Astrocyte (in vitro differentiated cells and primary cell): ENCODE measurements at regions not wholly inside any gene's neighbourhood (a gene's known extent, or its start where the extent isn't known, plus 50 kb on each side); places are given as distances from the start of the nearest gene placed in this dataset.
A peak's percentile ranks its signal among the peaks of the same experiment; 100 is the strongest.

ENCODE experiments used
- DNase-seq: peaks from one replicate; pipeline ENCODE4 v3.0.0-alpha.2; 2010; ENCODE audit warnings: low read depth
- FAIRE-seq: peaks from 2 replicates; lab custom pipeline; 2011; peaks lifted over from hg19 to GRCh38; lab: Jason Lieb, UNC
- H2AFZ ChIP-seq: 2 replicates; pipeline ENCODE4 v1.6.0; 2012; ENCODE audit warnings: low read depth, low read length, inconsistent platforms
- H3K27ac ChIP-seq: 2 replicates; pipeline ENCODE4 v1.5.1; 2011; ENCODE audit warnings: low read depth, low read length, inconsistent platforms
- H3K27me3 ChIP-seq: 2 replicates; pipeline ENCODE4 v1.6.0; 2011; ENCODE audit warnings: low read length, inconsistent platforms; ENCODE audit not compliant: insufficient read depth
- H3K36me3 ChIP-seq: 2 replicates; pipeline ENCODE4 v1.5.1; 2011; ENCODE audit warnings: low read length, inconsistent platforms; ENCODE audit not compliant: insufficient read depth
- H3K4me1 ChIP-seq: 2 replicates; pipeline ENCODE4 v1.5.1; 2011; ENCODE audit warnings: low read length, inconsistent platforms; ENCODE audit not compliant: insufficient read depth
- H3K4me2 ChIP-seq: 2 replicates; pipeline ENCODE4 v1.6.0; 2012; ENCODE audit warnings: low read length, inconsistent platforms
- H3K4me3 ChIP-seq: 2 replicates; pipeline ENCODE4 v1.5.1; 2011; ENCODE audit warnings: low read depth, mild to moderate bottlenecking, low read length, inconsistent platforms; ENCODE audit not compliant: insufficient read depth
- H3K79me2 ChIP-seq: 2 replicates; pipeline ENCODE4 v1.6.0; 2012; ENCODE audit warnings: mild to moderate bottlenecking, low read length, inconsistent platforms; ENCODE audit not compliant: insufficient read depth
- H3K9ac ChIP-seq: 2 replicates; pipeline ENCODE4 v1.6.0; 2012; ENCODE audit warnings: mild to moderate bottlenecking, low read length, inconsistent platforms
- H3K9me3 ChIP-seq: 2 replicates; pipeline ENCODE4 v1.5.1; 2012; ENCODE audit warnings: low read depth, mild to moderate bottlenecking, low read length, inconsistent platforms; ENCODE audit not compliant: insufficient read depth
- H4K20me1 ChIP-seq: 2 replicates; pipeline ENCODE4 v1.6.0; 2012; ENCODE audit warnings: low read length, inconsistent platforms; ENCODE audit not compliant: insufficient read depth
- H3K27ac Mint-ChIP-seq: one replicate; pipeline ENCODE4 v1.8.0; 2021; ENCODE audit warnings: mild to moderate bottlenecking, mixed read lengths; ENCODE audit not compliant: unreplicated experiment
- H3K27me3 Mint-ChIP-seq: one replicate; pipeline ENCODE4 v1.8.0; 2021; ENCODE audit warnings: low read depth, mixed read lengths; ENCODE audit not compliant: unreplicated experiment
- H3K36me3 Mint-ChIP-seq: one replicate; pipeline ENCODE4 v1.8.0; 2021; ENCODE audit warnings: low read depth, mixed read lengths; ENCODE audit not compliant: unreplicated experiment
- H3K4me1 Mint-ChIP-seq: one replicate; pipeline ENCODE4 v1.8.0; 2021; ENCODE audit warnings: low read depth, mixed read lengths; ENCODE audit not compliant: unreplicated experiment
- H3K4me3 Mint-ChIP-seq: one replicate; pipeline ENCODE4 v1.8.0; 2021; ENCODE audit warnings: mild to moderate bottlenecking, moderate library complexity, mixed read lengths; ENCODE audit not compliant: unreplicated experiment
- H3K9me3 Mint-ChIP-seq: one replicate; pipeline ENCODE4 v1.8.0; 2021; ENCODE audit warnings: mild to moderate bottlenecking, mixed read lengths; ENCODE audit not compliant: unreplicated experiment
- EZH2 ChIP-seq: IDR thresholded peaks from 2 replicates; pipeline ENCODE4 v1.6.1; 2012; ENCODE audit warnings: mild to moderate bottlenecking, low read length, inconsistent platforms; ENCODE audit not compliant: insufficient read depth
- TF ChIP-seq, protein P1 (sequence below): IDR thresholded peaks from 2 replicates; pipeline ENCODE4 v1.5.1; 2011; ENCODE audit warnings: low read depth, mild to moderate bottlenecking, inconsistent platforms, low read length, moderate library complexity; ENCODE audit not compliant: insufficient read depth

DNA sequence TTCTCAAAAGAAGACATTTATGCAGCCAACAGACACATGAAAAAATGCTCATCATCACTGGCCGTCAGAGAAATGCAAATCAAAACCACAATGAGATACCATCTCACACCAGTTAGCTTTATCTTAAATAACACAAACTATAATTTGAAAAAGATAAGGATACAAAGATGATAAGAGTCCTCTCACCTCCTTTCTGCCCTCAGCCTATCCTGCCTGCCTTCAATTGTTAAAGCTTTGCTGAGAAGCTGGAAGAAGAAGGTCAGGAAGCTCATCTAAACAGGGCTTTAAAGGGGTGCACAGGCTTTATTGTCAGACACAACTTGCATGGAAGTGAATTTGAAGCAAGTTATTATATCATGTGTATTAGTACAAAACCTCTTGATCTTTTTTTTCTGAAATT lies 676.3 kb upstream of the GOT2 start:
- H3K4me1 ChIP-seq = no peaks in the 10 kb centered on the region
- no peak overlapping the region for H3K27ac Mint-ChIP-seq

DNA sequence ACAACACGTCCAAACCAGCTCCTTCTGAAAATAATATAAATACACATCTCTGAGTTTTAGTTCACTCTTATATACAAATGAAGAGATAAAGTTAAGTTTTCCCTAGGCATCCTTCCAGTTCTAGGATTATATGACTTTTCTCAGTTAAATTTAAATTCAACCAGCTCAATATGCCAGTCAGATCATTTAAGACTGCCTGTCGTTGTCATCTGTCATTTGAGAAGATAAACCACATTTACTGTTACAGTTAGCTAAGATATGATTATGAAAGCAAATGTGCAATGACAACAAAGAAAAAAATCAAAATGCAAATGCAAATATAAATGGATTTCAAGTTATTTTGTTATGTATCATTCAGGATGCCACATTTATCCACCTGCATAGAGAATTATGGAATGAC lies 671.7 kb upstream of the GOT2 start:
- H3K36me3 ChIP-seq = no peaks in the 10 kb centered on the region
- FAIRE-seq (no peak), DNase-seq (no peak)
- Mint-ChIP-seq H3K9me3 (no peaks in the 10 kb centered on the region), H3K4me1 (no peaks in the 10 kb centered on the region), H3K27ac (no peak overlapping the region), H3K27me3 (no peaks in the 10 kb centered on the region), H3K4me3 (no peak overlapping the region), H3K36me3 (no peaks in the 10 kb centered on the region)
- no peak for TF ChIP-seq EZH2
- TF ChIP-seq, protein P1, sequence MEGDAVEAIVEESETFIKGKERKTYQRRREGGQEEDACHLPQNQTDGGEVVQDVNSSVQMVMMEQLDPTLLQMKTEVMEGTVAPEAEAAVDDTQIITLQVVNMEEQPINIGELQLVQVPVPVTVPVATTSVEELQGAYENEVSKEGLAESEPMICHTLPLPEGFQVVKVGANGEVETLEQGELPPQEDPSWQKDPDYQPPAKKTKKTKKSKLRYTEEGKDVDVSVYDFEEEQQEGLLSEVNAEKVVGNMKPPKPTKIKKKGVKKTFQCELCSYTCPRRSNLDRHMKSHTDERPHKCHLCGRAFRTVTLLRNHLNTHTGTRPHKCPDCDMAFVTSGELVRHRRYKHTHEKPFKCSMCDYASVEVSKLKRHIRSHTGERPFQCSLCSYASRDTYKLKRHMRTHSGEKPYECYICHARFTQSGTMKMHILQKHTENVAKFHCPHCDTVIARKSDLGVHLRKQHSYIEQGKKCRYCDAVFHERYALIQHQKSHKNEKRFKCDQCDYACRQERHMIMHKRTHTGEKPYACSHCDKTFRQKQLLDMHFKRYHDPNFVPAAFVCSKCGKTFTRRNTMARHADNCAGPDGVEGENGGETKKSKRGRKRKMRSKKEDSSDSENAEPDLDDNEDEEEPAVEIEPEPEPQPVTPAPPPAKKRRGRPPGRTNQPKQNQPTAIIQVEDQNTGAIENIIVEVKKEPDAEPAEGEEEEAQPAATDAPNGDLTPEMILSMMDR = no peak
- no peaks in the 10 kb centered on the region for H3K27me3 ChIP-seq
- no peak overlapping the region for H3K9ac ChIP-seq
- no peaks in the 10 kb centered on the region for H3K9me3 ChIP-seq
- H3K4me2 ChIP-seq = no peak overlapping the region
- H3K4me1 ChIP-seq = no peaks in the 10 kb centered on the region
- no peaks in the 10 kb centered on the region for H4K20me1 ChIP-seq
- no peak overlapping the region for H2AFZ ChIP-seq
- H3K4me3 ChIP-seq = no peak overlapping the region
- H3K79me2 ChIP-seq = no peaks in the 10 kb centered on the region
- H3K27ac ChIP-seq = no peak overlapping the region

More for the DNA sequence above, 676.3 kb upstream of the GOT2 start:
- H3K4me2 ChIP-seq = no peak overlapping the region
- H3K4me3 ChIP-seq = no peak overlapping the region
- no peak overlapping the region for H3K27ac ChIP-seq
- no peak for FAIRE-seq
- no peak for DNase-seq
- no peaks in the 10 kb centered on the region for H3K36me3 Mint-ChIP-seq
- peaks cover 3% of the 10 kb centered on the region for H3K27me3 Mint-ChIP-seq
- no peaks in the 10 kb centered on the region for H3K36me3 ChIP-seq
- H3K79me2 ChIP-seq = no peaks in the 10 kb centered on the region
- no peaks in the 10 kb centered on the region for H3K9me3 Mint-ChIP-seq
- no peaks in the 10 kb centered on the region for H4K20me1 ChIP-seq
- TF ChIP-seq EZH2 = no peak
- TF ChIP-seq, protein P1 = no peak
- no peak overlapping the region for H3K4me3 Mint-ChIP-seq
- H3K9me3 ChIP-seq = no peaks in the 10 kb centered on the region
- H3K4me1 Mint-ChIP-seq = peaks cover 2% of the 10 kb centered on the region
- H2AFZ ChIP-seq = no peak overlapping the region
- no peak overlapping the region for H3K9ac ChIP-seq
- no peaks in the 10 kb centered on the region for H3K27me3 ChIP-seq

DNA sequence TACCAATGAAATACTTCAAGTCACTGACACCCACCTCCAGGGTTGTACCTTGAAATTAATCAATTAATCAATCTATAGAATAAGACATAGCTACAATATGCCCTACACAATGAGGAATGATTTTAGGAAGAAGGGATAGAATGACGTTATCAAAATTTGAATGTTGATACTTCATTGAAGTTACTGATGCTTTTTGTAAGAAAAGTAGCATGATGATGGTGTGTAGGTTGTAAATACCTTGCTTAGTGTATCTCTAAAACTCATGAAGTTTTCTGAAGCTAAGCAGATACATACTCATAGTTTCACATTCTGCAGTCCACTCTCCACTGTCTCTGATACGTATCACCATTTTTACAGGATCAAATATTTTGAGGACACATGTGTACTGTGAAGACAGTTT lies 670.4 kb upstream of the GOT2 start:
- Histone ChIP-seq H3K79me2 (no peaks in the 10 kb centered on the region), H3K9me3 (no peaks in the 10 kb centered on the region), H3K4me3 (no peak overlapping the region), H2AFZ (no peak overlapping the region), H3K9ac (no peak overlapping the region), H3K4me1 (no peaks in the 10 kb centered on the region), H3K4me2 (no peak overlapping the region), H4K20me1 (no peaks in the 10 kb centered on the region), H3K27me3 (no peaks in the 10 kb centered on the region), H3K27ac (no peak overlapping the region), H3K36me3 (no peaks in the 10 kb centered on the region)
- no peaks in the 10 kb centered on the region for H3K27me3 Mint-ChIP-seq
- DNase-seq = no peak
- TF ChIP-seq, protein P1 = no peak
- TF ChIP-seq EZH2 = no peak
- H3K9me3 Mint-ChIP-seq = no peaks in the 10 kb centered on the region
- no peaks in the 10 kb centered on the region for H3K4me1 Mint-ChIP-seq
- peak; percentile 41 for FAIRE-seq
- no peaks in the 10 kb centered on the region for H3K36me3 Mint-ChIP-seq
- no peak overlapping the region for H3K27ac Mint-ChIP-seq
- no peak overlapping the region for H3K4me3 Mint-ChIP-seq
